ENCODE measurements at regions not wholly inside any gene's neighbourhood (a gene's known extent, or its start where the extent isn't known, plus 50 kb on each side); places are given as distances from the start of the nearest gene placed in this dataset.
"Not testable (repeated sequence)": the region's sequence is repeated elsewhere in the genome, so short reads cannot be mapped to it uniquely, and the experiment has no call there.

GRCh38 chr4:3605491-3605890, 73.3 kb upstream of the LRPAP1 start:
- intact Hi-C loops (cut with DNase I): no loop called here
- Histone ChIP-seq H3K4me3 (no peak overlapping the region), H3K27ac (no peak overlapping the region), H3K9ac (ENCODE audit: low read depth in 2 of 2, low read length in 2 of 2) (no peak overlapping the region), H3K4me1 (no peaks in the 10 kb centered on the region), H3K36me3 (no peaks in the 10 kb centered on the region), H3K27me3 (no peaks in the 10 kb centered on the region), H3K9me3 (no peaks in the 10 kb centered on the region)
- no peak for DNase-seq
- no peak for TF ChIP-seq CTCF (IDR thresholded peaks at IDR 0.05)

- H3K27me3 ChIP-seq; DNase-seq; H3K9ac ChIP-seq (ENCODE audit: low read depth in 2 of 2, low read length in 2 of 2); H3K36me3 ChIP-seq; H3K9me3 ChIP-seq; H3K27ac ChIP-seq; H3K4me1 ChIP-seq; intact Hi-C loops (cut with DNase I); H3K4me3 ChIP-seq: not testable (repeated sequence)
Measured at GRCh38 chr4:3602886-3603645, 70.8 kb upstream of the LRPAP1 start.

- Histone ChIP-seq H3K27ac (no peak overlapping the region), H3K36me3 (no peaks in the 10 kb centered on the region), H3K9ac (ENCODE audit: low read depth in 2 of 2, low read length in 2 of 2) (no peak overlapping the region), H3K9me3 (no peaks in the 10 kb centered on the region), H3K4me1 (no peaks in the 10 kb centered on the region), H3K4me3 (no peak overlapping the region), H3K27me3 (no peaks in the 10 kb centered on the region)
- TF ChIP-seq CTCF (IDR thresholded peaks at IDR 0.05): no peak
- intact Hi-C loops (cut with DNase I): no loop called here
- no peak for DNase-seq
Measured at GRCh38 chr4:3601992-3602391, 69.8 kb upstream of the LRPAP1 start.

GRCh38 chr4:3601108-3601690, 69.0 kb upstream of the LRPAP1 start:
- H3K27me3 ChIP-seq; H3K9ac ChIP-seq (ENCODE audit: low read depth in 2 of 2, low read length in 2 of 2); intact Hi-C loops (cut with DNase I); DNase-seq; H3K9me3 ChIP-seq; H3K4me1 ChIP-seq; H3K27ac ChIP-seq; H3K4me3 ChIP-seq; H3K36me3 ChIP-seq: not testable (repeated sequence)

GRCh38 chr4:3599951-3600350, 67.7 kb upstream of the LRPAP1 start:
- intact Hi-C loops (cut with DNase I): no loop called here
- no peaks in the 10 kb centered on the region for H3K9me3 ChIP-seq

GRCh38 chr4:3598695-3599227, 66.5 kb upstream of the LRPAP1 start:
- no peak for DNase-seq
- no peak overlapping the region for H3K27ac ChIP-seq
- no peaks in the 10 kb centered on the region for H3K9me3 ChIP-seq
- H3K36me3 ChIP-seq: no peaks in the 10 kb centered on the region
- H3K27me3 ChIP-seq: no peaks in the 10 kb centered on the region
- H3K4me3 ChIP-seq: no peak overlapping the region
- no peaks in the 10 kb centered on the region for H3K4me1 ChIP-seq
- TF ChIP-seq CTCF (IDR thresholded peaks at IDR 0.05): no peak
- intact Hi-C loops (cut with DNase I): no loop called here
- H3K9ac ChIP-seq (ENCODE audit: low read depth in 2 of 2, low read length in 2 of 2): no peak overlapping the region

More at GRCh38 chr4:3599951-3600350, 67.7 kb upstream of the LRPAP1 start:
- no peak for DNase-seq
- no peaks in the 10 kb centered on the region for H3K36me3 ChIP-seq
- no peak overlapping the region for H3K27ac ChIP-seq
- H3K4me3 ChIP-seq: no peak overlapping the region
- H3K4me1 ChIP-seq: no peaks in the 10 kb centered on the region
- no peaks in the 10 kb centered on the region for H3K27me3 ChIP-seq
- no peak for TF ChIP-seq CTCF (IDR thresholded peaks at IDR 0.05)
- no peak overlapping the region for H3K9ac ChIP-seq (ENCODE audit: low read depth in 2 of 2, low read length in 2 of 2)

- H3K36me3 ChIP-seq; H3K27me3 ChIP-seq; H3K27ac ChIP-seq; DNase-seq; H3K4me3 ChIP-seq; H3K4me1 ChIP-seq; intact Hi-C loops (cut with DNase I); H3K9ac ChIP-seq (ENCODE audit: low read depth in 2 of 2, low read length in 2 of 2); H3K9me3 ChIP-seq: not testable (repeated sequence)
Measured at GRCh38 chr4:3597896-3598505, 65.8 kb upstream of the LRPAP1 start.

- H3K4me3 ChIP-seq; H3K36me3 ChIP-seq; H3K27ac ChIP-seq; H3K9me3 ChIP-seq; H3K9ac ChIP-seq (ENCODE audit: low read depth in 2 of 2, low read length in 2 of 2); intact Hi-C loops (cut with DNase I); H3K4me1 ChIP-seq; H3K27me3 ChIP-seq; DNase-seq: not testable (repeated sequence)
Measured at GRCh38 chr4:3596957-3597733, 64.9 kb upstream of the LRPAP1 start.

All from colonic mucosa (tissue), 4 donors.